ENCODE measurements at regions not wholly inside any gene's neighbourhood (a gene's known extent, or its start where the extent isn't known, plus 50 kb on each side); places are given as distances from the start of the nearest gene placed in this dataset.

DNA sequence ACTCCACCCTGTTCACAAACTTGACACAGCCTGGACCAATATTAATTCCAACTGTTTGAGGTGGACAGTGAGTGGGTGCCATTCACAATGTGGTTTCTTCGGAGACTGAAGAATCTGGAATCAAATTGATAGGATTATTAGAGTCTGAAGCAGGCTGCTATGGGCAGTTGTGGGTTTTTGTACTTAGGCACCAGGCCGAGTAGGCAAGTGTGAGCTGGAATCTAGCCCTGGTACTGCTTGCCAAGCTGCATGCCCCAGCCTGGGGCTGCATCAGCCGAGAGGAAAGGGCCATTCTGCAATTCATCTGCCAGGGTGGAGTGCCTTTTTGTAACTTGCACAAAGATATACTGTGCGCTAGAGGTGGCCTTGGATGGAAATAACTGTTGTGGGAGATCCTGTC, 654.7 kb upstream of the FANCL start:
- no peak for DNase-seq (ENCODE audit: low read depth in 1 of 2, low spot score in 1 of 2)
- no peak overlapping the region for H3K27ac ChIP-seq
- H3K4me3 ChIP-seq: no peak overlapping the region
- no peaks in the 10 kb centered on the region for H3K4me1 ChIP-seq (ENCODE audit: low read depth)
- TF ChIP-seq, protein P1, sequence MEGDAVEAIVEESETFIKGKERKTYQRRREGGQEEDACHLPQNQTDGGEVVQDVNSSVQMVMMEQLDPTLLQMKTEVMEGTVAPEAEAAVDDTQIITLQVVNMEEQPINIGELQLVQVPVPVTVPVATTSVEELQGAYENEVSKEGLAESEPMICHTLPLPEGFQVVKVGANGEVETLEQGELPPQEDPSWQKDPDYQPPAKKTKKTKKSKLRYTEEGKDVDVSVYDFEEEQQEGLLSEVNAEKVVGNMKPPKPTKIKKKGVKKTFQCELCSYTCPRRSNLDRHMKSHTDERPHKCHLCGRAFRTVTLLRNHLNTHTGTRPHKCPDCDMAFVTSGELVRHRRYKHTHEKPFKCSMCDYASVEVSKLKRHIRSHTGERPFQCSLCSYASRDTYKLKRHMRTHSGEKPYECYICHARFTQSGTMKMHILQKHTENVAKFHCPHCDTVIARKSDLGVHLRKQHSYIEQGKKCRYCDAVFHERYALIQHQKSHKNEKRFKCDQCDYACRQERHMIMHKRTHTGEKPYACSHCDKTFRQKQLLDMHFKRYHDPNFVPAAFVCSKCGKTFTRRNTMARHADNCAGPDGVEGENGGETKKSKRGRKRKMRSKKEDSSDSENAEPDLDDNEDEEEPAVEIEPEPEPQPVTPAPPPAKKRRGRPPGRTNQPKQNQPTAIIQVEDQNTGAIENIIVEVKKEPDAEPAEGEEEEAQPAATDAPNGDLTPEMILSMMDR (IDR thresholded peaks at IDR 0.05; ENCODE audit: low read depth, low read length): no peak
- no peaks in the 10 kb centered on the region for H3K36me3 ChIP-seq
- no peaks in the 10 kb centered on the region for H3K9me3 ChIP-seq (ENCODE audit: low read depth)
- H3K27me3 ChIP-seq: no peaks in the 10 kb centered on the region

DNA sequence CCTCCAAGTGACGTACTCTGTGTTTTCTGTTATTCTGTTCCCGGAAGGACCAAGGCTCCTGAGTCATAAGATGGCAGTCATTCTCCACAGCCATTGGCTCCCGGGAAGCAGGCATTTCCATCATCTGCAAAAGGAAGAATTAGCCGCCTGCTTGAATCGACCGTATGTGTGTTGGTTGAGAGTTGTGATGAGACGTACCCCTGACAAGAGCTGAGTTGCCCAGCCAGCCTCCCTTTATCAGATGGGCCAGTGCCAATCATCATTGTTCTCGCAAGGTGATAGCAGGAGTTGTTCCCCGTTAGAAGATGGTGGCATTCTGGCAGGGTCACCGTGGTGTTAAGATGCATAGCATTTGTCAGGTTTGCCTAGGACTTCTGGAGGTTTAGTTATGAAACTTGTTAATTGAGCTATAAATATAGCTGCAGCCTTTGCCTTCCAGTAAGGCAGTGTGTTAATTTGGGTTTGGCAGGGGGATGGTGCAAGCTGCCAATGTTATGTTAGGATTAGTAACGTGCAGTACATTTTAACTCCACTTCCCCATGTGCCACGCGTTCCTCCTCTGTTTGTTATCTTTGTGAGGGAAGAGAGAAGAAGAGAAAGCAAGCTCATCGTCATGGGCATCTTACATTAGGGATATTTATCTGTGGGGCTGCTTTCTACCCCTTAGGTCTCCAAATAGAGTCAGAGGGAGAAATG, 652.7 kb upstream of the FANCL start:
- H3K4me3 ChIP-seq: no peak overlapping the region
- DNase-seq (ENCODE audit: low read depth in 1 of 2, low spot score in 1 of 2): no peak
- TF ChIP-seq, protein P1 (IDR thresholded peaks at IDR 0.05; ENCODE audit: low read depth, low read length): no peak
- no peaks in the 10 kb centered on the region for H3K4me1 ChIP-seq (ENCODE audit: low read depth)
- H3K27ac ChIP-seq: no peak overlapping the region
- H3K36me3 ChIP-seq: no peaks in the 10 kb centered on the region
- H3K27me3 ChIP-seq: no peaks in the 10 kb centered on the region
- H3K9me3 ChIP-seq (ENCODE audit: low read depth): no peaks in the 10 kb centered on the region

DNA sequence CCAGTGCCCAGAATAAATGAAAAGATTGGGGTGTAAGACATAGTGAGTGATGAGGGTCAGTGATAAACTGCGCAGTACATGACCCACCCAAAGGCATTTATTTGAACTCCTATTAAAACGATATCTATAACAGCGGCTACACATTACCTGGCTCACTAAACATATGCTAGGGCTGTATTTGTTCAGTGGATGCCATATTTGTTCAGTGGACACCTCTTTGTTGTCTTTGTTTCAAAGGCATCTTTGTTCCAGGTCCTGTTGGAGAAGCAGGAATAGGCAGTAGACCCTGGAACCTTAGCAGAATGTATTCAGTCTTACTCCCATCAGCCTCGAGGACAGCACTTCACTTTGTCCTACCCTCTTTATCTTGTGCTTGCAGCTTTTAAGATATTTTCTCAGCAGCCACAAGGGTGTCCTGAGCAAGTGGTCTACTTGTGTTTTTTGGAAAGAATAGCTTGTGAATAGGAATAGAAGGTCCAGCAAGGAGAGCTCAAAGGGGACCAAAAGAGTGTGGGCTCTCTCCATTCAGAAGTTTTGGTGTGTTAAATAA, 650.8 kb upstream of the FANCL start:
- DNase-seq (ENCODE audit: low read depth in 1 of 2, low spot score in 1 of 2): no peak
- Histone ChIP-seq H3K9me3 (ENCODE audit: low read depth) (no peaks in the 10 kb centered on the region), H3K27me3 (no peaks in the 10 kb centered on the region), H3K4me3 (no peak overlapping the region), H3K36me3 (no peaks in the 10 kb centered on the region), H3K27ac (no peak overlapping the region), H3K4me1 (ENCODE audit: low read depth) (no peaks in the 10 kb centered on the region)
- TF ChIP-seq, protein P1 (IDR thresholded peaks at IDR 0.05; ENCODE audit: low read depth, low read length): no peak

DNA sequence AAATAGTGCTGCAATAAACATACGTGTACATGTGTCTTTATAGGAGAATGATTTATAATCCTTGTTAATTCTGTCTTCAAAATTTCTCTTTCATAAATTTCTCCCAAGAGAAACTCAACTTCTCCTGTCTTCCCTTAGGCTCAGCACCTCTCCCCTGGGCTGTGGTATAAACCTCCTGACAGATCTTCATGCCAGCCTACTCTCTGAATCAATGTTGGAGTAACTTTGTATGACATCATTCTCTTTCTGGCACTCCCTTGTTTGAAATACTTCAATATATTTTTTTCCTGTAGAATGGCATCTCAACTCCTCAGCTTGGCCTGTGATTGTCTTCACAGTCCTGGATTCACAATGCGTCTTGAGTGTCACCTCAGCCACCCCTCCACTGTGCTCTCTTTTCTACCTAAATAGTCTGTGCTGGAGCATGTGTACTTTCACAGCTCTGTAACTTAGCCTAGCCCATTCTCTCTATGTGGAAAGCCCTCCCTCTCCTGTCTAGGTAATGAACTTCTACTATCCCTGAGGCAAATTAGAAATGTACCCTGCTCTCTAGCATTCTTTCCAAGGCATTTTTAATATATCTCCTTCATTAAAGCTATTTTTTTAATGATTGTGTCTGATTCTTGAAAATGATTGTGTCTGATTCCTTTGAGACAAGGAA, 649.9 kb upstream of the FANCL start:
- no peak for DNase-seq (ENCODE audit: low read depth in 1 of 2, low spot score in 1 of 2)
- H3K9me3 ChIP-seq (ENCODE audit: low read depth): no peaks in the 10 kb centered on the region
- TF ChIP-seq, protein P1 (IDR thresholded peaks at IDR 0.05; ENCODE audit: low read depth, low read length): no peak
- no peaks in the 10 kb centered on the region for H3K36me3 ChIP-seq
- no peaks in the 10 kb centered on the region for H3K4me1 ChIP-seq (ENCODE audit: low read depth)
- no peak overlapping the region for H3K4me3 ChIP-seq
- H3K27me3 ChIP-seq: no peaks in the 10 kb centered on the region
- H3K27ac ChIP-seq: no peak overlapping the region

DNA sequence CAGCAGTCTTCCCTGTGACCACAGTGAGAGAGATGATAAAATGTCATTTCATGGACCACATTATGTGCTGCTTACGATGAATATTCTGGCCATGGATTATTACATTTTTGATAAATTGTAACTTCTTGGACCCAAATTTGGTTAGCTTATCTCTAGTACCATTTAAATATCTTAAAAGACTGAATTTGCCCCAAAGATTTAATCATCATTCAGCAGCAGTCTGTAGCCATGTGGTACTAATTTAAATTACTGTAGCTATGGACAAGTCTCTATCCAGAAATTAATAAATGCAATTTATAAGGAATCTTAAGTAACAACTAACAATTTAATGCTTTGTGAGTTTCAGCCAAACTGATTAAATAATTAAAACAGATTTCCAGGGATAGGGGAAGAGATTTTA, 644.9 kb upstream of the FANCL start:
- H3K9me3 ChIP-seq (ENCODE audit: low read depth): no peaks in the 10 kb centered on the region
- H3K27ac ChIP-seq: no peak overlapping the region
- TF ChIP-seq, protein P1 (IDR thresholded peaks at IDR 0.05; ENCODE audit: low read depth, low read length): no peak
- H3K36me3 ChIP-seq: no peaks in the 10 kb centered on the region
- no peak for DNase-seq (ENCODE audit: low read depth in 1 of 2, low spot score in 1 of 2)
- H3K4me3 ChIP-seq: no peak overlapping the region
- H3K27me3 ChIP-seq: no peaks in the 10 kb centered on the region
- H3K4me1 ChIP-seq (ENCODE audit: low read depth): no peaks in the 10 kb centered on the region
